HepG2 (cell line): ENCODE measurements at regions not wholly inside any gene's neighbourhood (a gene's known extent, or its start where the extent isn't known, plus 50 kb on each side); places are given as distances from the start of the nearest gene placed in this dataset.

Experiments
- ATAC-seq: fragments of 200-7000 bp; cut with Tn5 transposase; 3 replicates; pipeline ENCODE4 v1.9.1; 2020; ENCODE audit warnings: mild to moderate bottlenecking, moderate library complexity
- BruUV-seq: library from RNA; stranded (reverse); fragments of 400-500 nt; replicated peaks from 2 replicates; lab custom pipeline; 2021; lab: Mats Ljungman, UMichigan
- CTCF ChIA-PET: fragments of 300-600 bp; formaldehyde crosslinking; extraction: SDS; loops from one replicate; lab custom pipeline; 2021; ENCODE audit warnings: low total read pairs, inconsistent platforms, low intra/inter-chr PET ratio; lab: Yijun Ruan, JAX
- POLR2A ChIA-PET: fragments of 350-600 bp; sonication (Branson Sonifier 250); formaldehyde crosslinking; loops from one replicate; lab custom pipeline; 2020; ENCODE audit warnings: antibody characterized with exemption, inconsistent platforms; lab: Yijun Ruan, JAX
- DNase-seq: peaks from one replicate; pipeline ENCODE4 v3.0.0-alpha.2; 2015; ENCODE audit warnings: low spot score
- FAIRE-seq: peaks from 3 replicates; lab custom pipeline; 2011; peaks lifted over from hg19 to GRCh38; lab: Jason Lieb, UNC
- H2AFZ ChIP-seq: one replicate; pipeline ENCODE4 v1.6.1; 2011; ENCODE audit warnings: low read length, inconsistent platforms
- H3K27ac ChIP-seq: fragments of 300-600 bp; 3 replicates; pipeline ENCODE4 v1.8.0; 2011; ENCODE audit warnings: mixed run types, mild to moderate bottlenecking, mixed read lengths, low read length, inconsistent platforms; ENCODE audit not compliant: insufficient read depth; ENCODE audit errors: extremely low read length
- H3K27me3 ChIP-seq, 2 experiments: fragments of 200-600 bp in 1 of 2; 2 replicates in 1 of 2; 3 replicates in 1 of 2; pipeline versions ENCODE4 v1.6.0 to v1.8.0; 2011; ENCODE audit warnings: low read length in 2 of 2, mild to moderate bottlenecking in 2 of 2, moderate library complexity in 2 of 2, inconsistent platforms in 1 of 2; ENCODE audit not compliant: insufficient read depth in 2 of 2, control insufficient read depth in 1 of 2
- H3K36me3 ChIP-seq, 2 experiments: fragments of 200-600 bp in 1 of 2; replicated peaks in 1 of 2; 2 replicates in 1 of 2; 3 replicates in 1 of 2; pipeline versions ENCODE4 v1.5.1 to v1.8.0; 2011; ENCODE audit warnings: low read length in 2 of 2, inconsistent platforms in 1 of 2; ENCODE audit not compliant: insufficient read depth in 2 of 2, control insufficient read depth in 1 of 2
- H3K4me1 ChIP-seq: 2 replicates; pipeline ENCODE4 v1.5.1; 2012; ENCODE audit warnings: low read length, inconsistent platforms; ENCODE audit not compliant: insufficient read depth
- H3K4me2 ChIP-seq: 2 replicates; pipeline ENCODE4 v1.6.0; 2011; ENCODE audit warnings: low read depth, low read length, inconsistent platforms
- H3K4me3 ChIP-seq, 3 experiments: fragments of 200-600 bp in 1 of 3; sonication (generic), shearing (Covaris generic) in 1 of 3; replicated peaks in 1 of 3; 2 replicates each; pipeline ENCODE4 v1.5.1; 2011 to 2016; ENCODE audit warnings: low read length in 3 of 3, inconsistent platforms in 2 of 3, low read depth in 2 of 3, mild to moderate bottlenecking in 2 of 3, control low read depth in 1 of 3, mixed read lengths in 1 of 3; ENCODE audit not compliant: insufficient read depth in 1 of 3
- H3K79me2 ChIP-seq: one replicate; pipeline ENCODE4 v1.6.1; 2011; ENCODE audit warnings: low read length, inconsistent platforms; ENCODE audit not compliant: insufficient read depth
- H3K9ac ChIP-seq: 2 replicates; pipeline ENCODE4 v1.6.0; 2011; ENCODE audit warnings: mild to moderate bottlenecking, low read depth, low read length, inconsistent platforms; ENCODE audit not compliant: insufficient read depth
- H3K9me3 ChIP-seq: 2 replicates; pipeline ENCODE4 v1.5.1; 2012; ENCODE audit warnings: mild to moderate bottlenecking, low read length
- H4K20me1 ChIP-seq: 2 replicates; pipeline ENCODE4 v1.6.0; 2011; ENCODE audit warnings: inconsistent platforms, mild to moderate bottlenecking, low read length, moderate library complexity; ENCODE audit not compliant: insufficient read depth
- ADNP ChIP-seq: sonication (generic); formaldehyde crosslinking; IDR thresholded peaks from 2 replicates; pipeline ENCODE4 v1.4.0; 2020; ENCODE audit warnings: missing genetic modification reagents
- CCDC6 ChIP-seq: sonication (generic); formaldehyde crosslinking; IDR thresholded peaks from 2 replicates; pipeline ENCODE4 v1.8.1; 2022; ENCODE audit warnings: mild to moderate bottlenecking, missing genetic modification reagents, moderate library complexity
- FOXM1 ChIP-seq: sonication (generic); formaldehyde crosslinking; IDR thresholded peaks from 2 replicates; pipeline ENCODE4 v1.5.0; 2020; ENCODE audit warnings: missing genetic modification reagents
- IKZF4 ChIP-seq: sonication (generic); formaldehyde crosslinking; IDR thresholded peaks from 2 replicates; pipeline ENCODE4 v1.5.1; 2020; ENCODE audit warnings: borderline replicate concordance, mild to moderate bottlenecking, low read depth, missing genetic modification reagents; ENCODE audit errors: not compliant biosample characterization
- IRF2 ChIP-seq: IDR thresholded peaks from 2 replicates; pipeline ENCODE4 v1.6.1; 2018; ENCODE audit warnings: missing genetic modification reagents, missing compliant biosample characterization
- MAFK ChIP-seq, 2 experiments: IDR thresholded peaks in 1 of 2; conservative IDR thresholded peaks in 1 of 2; 2 replicates each; pipeline ENCODE4 v1.6.1; 2011; ENCODE audit warnings: improper control_type of control experiment in 2 of 2, low read length in 2 of 2
- SATB2 ChIP-seq: sonication (generic); formaldehyde crosslinking; IDR thresholded peaks from 2 replicates; pipeline ENCODE4 v1.5.0; 2020; ENCODE audit warnings: missing genetic modification reagents
- ZNF510 ChIP-seq: sonication (generic); formaldehyde crosslinking; IDR thresholded peaks from 2 replicates; pipeline ENCODE4 v1.4.0; 2020; ENCODE audit warnings: low read depth, mild to moderate bottlenecking, missing genetic modification reagents
- ZNF562 ChIP-seq: sonication (generic); formaldehyde crosslinking; IDR thresholded peaks from 2 replicates; pipeline ENCODE4 v1.8.0; 2022; ENCODE audit warnings: missing genetic modification reagents, borderline replicate concordance
- ZNF644 ChIP-seq: IDR thresholded peaks from 2 replicates; pipeline ENCODE4 v1.6.1; 2016; ENCODE audit warnings: low read depth
- ZNF891 ChIP-seq: sonication (generic); formaldehyde crosslinking; IDR thresholded peaks from 2 replicates; pipeline ENCODE4 v1.5.0; 2020; ENCODE audit warnings: mild to moderate bottlenecking, missing genetic modification reagents
- WGBS: methylation state at CpG from one replicate; pipeline ENCODE4 v1.1.6; 2017; ENCODE audit warnings: low lambda C conversion rate; 5-methylcytosine and 5-hydroxymethylcytosine counted together
- in situ Hi-C: cut with HindIII; loops from 2 replicates; pipeline ENCODE4 v1.10.0; 2017; ENCODE audit warnings: low pct_unique_long_range_greater_than_20kb; ENCODE audit not compliant: extremely low pct_ligation_motif_present
- intact Hi-C: fragments of 100-400 bp; cut with micrococcal nuclease; formaldehyde crosslinking; loops from one replicate; pipeline ENCODE4 v1.10.0; 2022; ENCODE audit not compliant: unreplicated experiment
- TF ChIP-seq, protein P1 (sequence below): sonication (generic); formaldehyde crosslinking; IDR thresholded peaks from 2 replicates; pipeline ENCODE4 v1.4.0; 2020; ENCODE audit warnings: missing genetic modification reagents
- TF ChIP-seq, protein P2 (sequence below): sonication (generic); formaldehyde crosslinking; IDR thresholded peaks from 2 replicates; pipeline ENCODE4 v1.4.0; 2020; ENCODE audit warnings: mild to moderate bottlenecking, missing genetic modification reagents
- TF ChIP-seq, protein P3 (sequence below): sonication (generic); formaldehyde crosslinking; IDR thresholded peaks from 2 replicates; pipeline ENCODE4 v1.5.0; 2020; ENCODE audit warnings: mild to moderate bottlenecking, missing genetic modification reagents
- TF ChIP-seq, protein P4 (sequence below): sonication (generic); formaldehyde crosslinking; IDR thresholded peaks from 2 replicates; pipeline ENCODE4 v1.4.0; 2020; ENCODE audit warnings: missing genetic modification reagents

DNA sequence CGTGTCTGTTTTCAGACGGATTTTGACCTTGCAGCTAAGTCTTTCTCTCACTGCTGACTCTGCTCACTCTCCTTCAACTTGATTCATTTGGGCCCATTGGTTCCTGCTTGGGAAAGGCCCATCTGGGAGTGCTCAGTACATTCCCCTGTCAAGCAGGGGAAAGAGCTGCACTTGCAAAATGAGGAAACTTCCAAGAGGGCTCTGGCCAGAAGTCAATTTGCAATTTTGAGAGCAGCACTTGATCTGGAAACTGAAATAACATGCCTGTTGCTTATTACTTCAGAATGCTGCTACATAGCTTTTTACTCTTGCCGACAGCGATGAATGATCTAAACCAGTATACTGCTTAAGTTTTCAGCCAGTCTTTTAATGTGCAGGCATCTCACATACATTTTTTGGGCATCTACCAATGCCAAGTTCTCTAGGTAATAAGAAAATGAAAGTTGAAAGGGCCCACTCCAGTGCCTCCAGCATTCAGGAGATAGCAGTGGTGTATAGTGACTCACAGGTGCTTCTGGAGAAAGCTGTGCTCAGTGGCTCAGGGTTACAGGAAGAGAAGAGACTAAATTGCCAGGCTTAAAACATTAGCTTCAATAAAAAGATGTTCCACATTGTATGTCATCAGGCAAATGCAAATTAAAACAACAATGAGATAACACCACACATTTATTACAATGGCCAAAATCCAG, 70.1 kb upstream of the RORA start:
- Histone ChIP-seq H3K4me3 (no peak overlapping the region), H3K4me2 (no peak overlapping the region), H3K9me3 (no peaks in the 10 kb centered on the region), H2AFZ (no peak overlapping the region), H3K79me2 (no peaks in the 10 kb centered on the region), H3K27ac (no peak overlapping the region), H3K27me3 (no peaks in the 10 kb centered on the region), H3K9ac (no peak overlapping the region), H4K20me1 (no peaks in the 10 kb centered on the region), H3K4me1 (no peaks in the 10 kb centered on the region), H3K36me3 (no peaks in the 10 kb centered on the region)
- intact Hi-C loops (no loop called here), in situ Hi-C loops (no loop called here)
- ATAC-seq (no peak), FAIRE-seq (no peak), DNase-seq (no peak)
- 27% methylated on average over 4 of the region's 4 CpGs for WGBS
- no TSS peak for BruUV-seq
- ChIA-PET CTCF (no interaction called here), POLR2A (no interaction called here)
- TF ChIP-seq CCDC6 (CRISPR knock-in tag) = no peak
- TF ChIP-seq ZNF644 (CRISPR knock-in tag) = no peak
- TF ChIP-seq IRF2 = no peak
- TF ChIP-seq, protein P1, sequence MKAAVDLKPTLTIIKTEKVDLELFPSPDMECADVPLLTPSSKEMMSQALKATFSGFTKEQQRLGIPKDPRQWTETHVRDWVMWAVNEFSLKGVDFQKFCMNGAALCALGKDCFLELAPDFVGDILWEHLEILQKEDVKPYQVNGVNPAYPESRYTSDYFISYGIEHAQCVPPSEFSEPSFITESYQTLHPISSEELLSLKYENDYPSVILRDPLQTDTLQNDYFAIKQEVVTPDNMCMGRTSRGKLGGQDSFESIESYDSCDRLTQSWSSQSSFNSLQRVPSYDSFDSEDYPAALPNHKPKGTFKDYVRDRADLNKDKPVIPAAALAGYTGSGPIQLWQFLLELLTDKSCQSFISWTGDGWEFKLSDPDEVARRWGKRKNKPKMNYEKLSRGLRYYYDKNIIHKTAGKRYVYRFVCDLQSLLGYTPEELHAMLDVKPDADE (CRISPR knock-in tag) = no peak
- no peak for TF ChIP-seq ZNF562 (CRISPR knock-in tag)
- TF ChIP-seq SATB2 (CRISPR knock-in tag) = no peak
- TF ChIP-seq, protein P2, sequence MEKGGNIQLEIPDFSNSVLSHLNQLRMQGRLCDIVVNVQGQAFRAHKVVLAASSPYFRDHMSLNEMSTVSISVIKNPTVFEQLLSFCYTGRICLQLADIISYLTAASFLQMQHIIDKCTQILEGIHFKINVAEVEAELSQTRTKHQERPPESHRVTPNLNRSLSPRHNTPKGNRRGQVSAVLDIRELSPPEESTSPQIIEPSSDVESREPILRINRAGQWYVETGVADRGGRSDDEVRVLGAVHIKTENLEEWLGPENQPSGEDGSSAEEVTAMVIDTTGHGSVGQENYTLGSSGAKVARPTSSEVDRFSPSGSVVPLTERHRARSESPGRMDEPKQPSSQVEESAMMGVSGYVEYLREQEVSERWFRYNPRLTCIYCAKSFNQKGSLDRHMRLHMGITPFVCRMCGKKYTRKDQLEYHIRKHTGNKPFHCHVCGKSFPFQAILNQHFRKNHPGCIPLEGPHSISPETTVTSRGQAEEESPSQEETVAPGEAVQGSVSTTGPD = no peak
- TF ChIP-seq MAFK (conservative IDR thresholded peaks at IDR 0.05 in 1 of 2, IDR thresholded peaks at IDR 0.05 in 1 of 2; ENCODE audit: low read length in 2 of 2) = no peak
- no peak for TF ChIP-seq ZNF510
- TF ChIP-seq ZNF891 (CRISPR knock-in tag) = no peak
- TF ChIP-seq IKZF4 (CRISPR knock-in tag) = no peak
- TF ChIP-seq, protein P3, sequence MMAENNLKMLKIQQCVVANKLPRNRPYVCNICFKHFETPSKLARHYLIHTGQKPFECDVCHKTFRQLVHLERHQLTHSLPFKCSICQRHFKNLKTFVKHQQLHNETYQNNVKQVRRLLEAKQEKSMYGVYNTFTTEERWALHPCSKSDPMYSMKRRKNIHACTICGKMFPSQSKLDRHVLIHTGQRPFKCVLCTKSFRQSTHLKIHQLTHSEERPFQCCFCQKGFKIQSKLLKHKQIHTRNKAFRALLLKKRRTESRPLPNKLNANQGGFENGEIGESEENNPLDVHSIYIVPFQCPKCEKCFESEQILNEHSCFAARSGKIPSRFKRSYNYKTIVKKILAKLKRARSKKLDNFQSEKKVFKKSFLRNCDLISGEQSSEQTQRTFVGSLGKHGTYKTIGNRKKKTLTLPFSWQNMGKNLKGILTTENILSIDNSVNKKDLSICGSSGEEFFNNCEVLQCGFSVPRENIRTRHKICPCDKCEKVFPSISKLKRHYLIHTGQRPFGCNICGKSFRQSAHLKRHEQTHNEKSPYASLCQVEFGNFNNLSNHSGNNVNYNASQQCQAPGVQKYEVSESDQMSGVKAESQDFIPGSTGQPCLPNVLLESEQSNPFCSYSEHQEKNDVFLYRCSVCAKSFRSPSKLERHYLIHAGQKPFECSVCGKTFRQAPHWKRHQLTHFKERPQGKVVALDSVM = no peak
- TF ChIP-seq, protein P4, sequence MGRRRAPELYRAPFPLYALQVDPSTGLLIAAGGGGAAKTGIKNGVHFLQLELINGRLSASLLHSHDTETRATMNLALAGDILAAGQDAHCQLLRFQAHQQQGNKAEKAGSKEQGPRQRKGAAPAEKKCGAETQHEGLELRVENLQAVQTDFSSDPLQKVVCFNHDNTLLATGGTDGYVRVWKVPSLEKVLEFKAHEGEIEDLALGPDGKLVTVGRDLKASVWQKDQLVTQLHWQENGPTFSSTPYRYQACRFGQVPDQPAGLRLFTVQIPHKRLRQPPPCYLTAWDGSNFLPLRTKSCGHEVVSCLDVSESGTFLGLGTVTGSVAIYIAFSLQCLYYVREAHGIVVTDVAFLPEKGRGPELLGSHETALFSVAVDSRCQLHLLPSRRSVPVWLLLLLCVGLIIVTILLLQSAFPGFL (CRISPR knock-in tag) = no peak
- no peak for TF ChIP-seq ADNP
- TF ChIP-seq FOXM1 = no peak
